ENCODE measurements at regions not wholly inside any gene's neighbourhood (a gene's known extent, or its start where the extent isn't known, plus 50 kb on each side); places are given as distances from the start of the nearest gene placed in this dataset.

- no TSS peak for BruUV-seq (replicated peaks)
- H2AFZ ChIP-seq (ENCODE audit: low read depth, low read length, poor library complexity, severe bottlenecking) = no peak overlapping the region
- no peaks in the 10 kb centered on the region for H3K9me3 ChIP-seq (ENCODE audit: control insufficient read depth in 1 of 2, insufficient read depth in 1 of 2, low read depth in 1 of 2, low read length in 2 of 2)
- H4K20me1 ChIP-seq (ENCODE audit: insufficient read depth) = no peaks in the 10 kb centered on the region
- no peak overlapping the region for H3K4me2 ChIP-seq (ENCODE audit: low read length)
- H3K9ac ChIP-seq (ENCODE audit: low read length) = no peak overlapping the region
- no peaks in the 10 kb centered on the region for H3K9me2 ChIP-seq (ENCODE audit: insufficient read depth)
- peaks cover 0 to 4% of the 10 kb centered on the region in 2 experiments; a peak in 1 of 4 replicates for H3K4me1 ChIP-seq (ENCODE audit: control insufficient read depth in 1 of 2, insufficient read depth in 2 of 2, low read length in 2 of 2)
- ChIA-PET CTCF (no interaction called here), POLR2A (no interaction called here), RAD21 (ENCODE audit: low non-redundant PET in 1 of 2, low total read pairs in 2 of 2, uncharacterized antibody in 2 of 2, unreplicated experiment in 2 of 2) (no interaction called here)
- TF ChIP-seq SP1 (IDR thresholded peaks at IDR 0.05; ENCODE audit: low read depth) (no peak), TCF7L2 (IDR thresholded peaks at IDR 0.05; ENCODE audit: borderline replicate concordance, extremely low read depth, insufficient read depth, insufficient read length) (no peak), MAX (IDR thresholded peaks at IDR 0.05) (no peak), ZFX (IDR thresholded peaks at IDR 0.05) (no peak), POLR2AphosphoS5 (IDR thresholded peaks at IDR 0.05; ENCODE audit: low read depth, low read length) (no peak)
- H3K79me2 ChIP-seq (ENCODE audit: insufficient read depth, low read length) = no peaks in the 10 kb centered on the region
- no peak overlapping the region for H3K27ac ChIP-seq (ENCODE audit: low read depth, low read length)
- ATAC-seq (no peak), DNase-seq (ENCODE audit: low read depth, low spot score) (no peak)
- H3K4me3 ChIP-seq (replicated peaks in 1 of 2; ENCODE audit: low read depth in 1 of 2, low read length in 2 of 2) = no peak overlapping the region
- intact Hi-C loops (cut with micrococcal nuclease) = no loop called here
- H3K36me3 ChIP-seq (ENCODE audit: control insufficient read depth in 1 of 2, insufficient read depth in 2 of 2, low read length in 2 of 2) = no peaks in the 10 kb centered on the region
- no peaks in the 10 kb centered on the region for H3K27me3 ChIP-seq (ENCODE audit: insufficient read depth, low read length)
These were observed 119.7 kb downstream of the AQP9 start for GRCh38 chr15:58257776-58258325.

GRCh38 chr15:58258501-58259292, 120.5 kb downstream of the AQP9 start:
- Histone ChIP-seq H3K36me3 (ENCODE audit: control insufficient read depth in 1 of 2, insufficient read depth in 2 of 2, low read length in 2 of 2) (no peaks in the 10 kb centered on the region), H3K27me3 (ENCODE audit: insufficient read depth, low read length) (no peaks in the 10 kb centered on the region), H3K27ac (ENCODE audit: low read depth, low read length) (no peak overlapping the region), H3K79me2 (ENCODE audit: insufficient read depth, low read length) (no peaks in the 10 kb centered on the region), H3K9ac (ENCODE audit: low read length) (no peak overlapping the region), H3K9me2 (ENCODE audit: insufficient read depth) (no peaks in the 10 kb centered on the region), H3K4me2 (ENCODE audit: low read length) (no peak overlapping the region), H4K20me1 (ENCODE audit: insufficient read depth) (no peaks in the 10 kb centered on the region), H3K4me1 (ENCODE audit: control insufficient read depth in 1 of 2, insufficient read depth in 2 of 2, low read length in 2 of 2) (peaks cover 0 to 4% of the 10 kb centered on the region in 2 experiments; a peak in 1 of 4 replicates), H3K9me3 (ENCODE audit: control insufficient read depth in 1 of 2, insufficient read depth in 1 of 2, low read depth in 1 of 2, low read length in 2 of 2) (no peaks in the 10 kb centered on the region), H2AFZ (ENCODE audit: low read depth, low read length, poor library complexity, severe bottlenecking) (no peak overlapping the region), H3K4me3 (replicated peaks in 1 of 2; ENCODE audit: low read depth in 1 of 2, low read length in 2 of 2) (no peak overlapping the region)
- TF ChIP-seq SRF (IDR thresholded peaks at IDR 0.05; ENCODE audit: low read depth) (no peak), EZH2 (IDR thresholded peaks at IDR 0.05) (no peak), REST (IDR thresholded peaks at IDR 0.05; ENCODE audit: low read depth) (no peak), FOSL1 (IDR thresholded peaks at IDR 0.05; ENCODE audit: low read depth) (no peak), MAX (IDR thresholded peaks at IDR 0.05) (no peak), ZNF274 (IDR thresholded peaks at IDR 0.05; ENCODE audit: low read depth, low read length) (no peak), RAD21 (IDR thresholded peaks at IDR 0.05; ENCODE audit: low read depth) (no peak), CBX3 (IDR thresholded peaks at IDR 0.05; ENCODE audit: low read depth) (no peak)
- ChIA-PET CTCF (no interaction called here), POLR2A (no interaction called here), RAD21 (ENCODE audit: low non-redundant PET in 1 of 2, low total read pairs in 2 of 2, uncharacterized antibody in 2 of 2, unreplicated experiment in 2 of 2) (no interaction called here)
- DNase-seq (ENCODE audit: low read depth, low spot score) (no peak), ATAC-seq (no peak)
- intact Hi-C loops (cut with micrococcal nuclease) = no loop called here
- BruUV-seq (replicated peaks) = no TSS peak

All from HCT116 (cell line).